ENCODE measurements at regions not wholly inside any gene's neighbourhood (a gene's known extent, or its start where the extent isn't known, plus 50 kb on each side); places are given as distances from the start of the nearest gene placed in this dataset.

GRCh38 chr20:48070991-48071652 lies 285.8 kb upstream of the SULF2 start:
- no peak for TF ChIP-seq POLR2AphosphoS5 (IDR thresholded peaks at IDR 0.05; ENCODE audit: low read depth, low read length)
- no peak for TF ChIP-seq POLR2A (IDR thresholded peaks at IDR 0.05; ENCODE audit: low read depth, low read length)
- no peak for TF ChIP-seq TAF1 (IDR thresholded peaks at IDR 0.05; ENCODE audit: borderline replicate concordance, low read depth, low read length)
